ENCODE measurements at regions not wholly inside any gene's neighbourhood (a gene's known extent, or its start where the extent isn't known, plus 50 kb on each side); places are given as distances from the start of the nearest gene placed in this dataset.

- H3K4me1 ChIP-seq (replicated peaks in 1 of 4; ENCODE audit: control insufficient read depth in 3 of 4, insufficient read depth in 4 of 4, low read length in 3 of 4): peaks cover 0 to 1% (median 0%) of the 10 kb centered on the region in 4 experiments; a peak in 1 of 7 replicates
- DNase-seq (ENCODE audit: low read depth in 1 of 2, low spot score in 2 of 2) (no peak), FAIRE-seq (no peak)
- H3K79me2 ChIP-seq (ENCODE audit: control insufficient read depth in 1 of 2, insufficient read depth in 2 of 2, low read length in 2 of 2): no peaks in the 10 kb centered on the region
- H3K23me2 ChIP-seq (ENCODE audit: low read depth, low read length): no peaks in the 10 kb centered on the region
- no peak overlapping the region for H3K9ac ChIP-seq (replicated peaks in 1 of 4; ENCODE audit: extremely low read depth in 1 of 4, low read depth in 3 of 4, low read length in 3 of 4)
- no peak overlapping the region for H4K8ac ChIP-seq (ENCODE audit: extremely low read depth, insufficient read depth, low read length)
- 98% methylated on average over 4 of the region's 4 CpGs; no CpG with 5 or more reads in 1 of the 2 experiments for WGBS, 2 experiments (ENCODE audit: extremely low coverage in 1 of 2, insufficient coverage in 1 of 2, insufficient read length in 1 of 2, insufficient replicate concordance in 2 of 2, low coverage in 1 of 2, low lambda C conversion rate in 2 of 2, missing lambda C conversion rate in 1 of 2)
- H3K36me3 ChIP-seq (ENCODE audit: control insufficient read depth in 2 of 4, insufficient read depth in 4 of 4, low read length in 3 of 4): no peaks in the 10 kb centered on the region
- CTCF ChIA-PET (ENCODE audit: partially characterized antibody): interaction anchor here (1.1 to 2.4 kb wide), 2 partner anchors 13 to 15 kb away, joined by 3 to 7 read pairs; no protein-coding TSS in a partner anchor
- no peak overlapping the region for H3K14ac ChIP-seq (ENCODE audit: insufficient read length)
- H2BK20ac ChIP-seq (ENCODE audit: low read length): no peak overlapping the region
- no peak overlapping the region for H4K91ac ChIP-seq (replicated peaks; ENCODE audit: insufficient read length, low read length)
- H3K4ac ChIP-seq (replicated peaks; ENCODE audit: insufficient read length, low read depth, low read length): no peak overlapping the region
- H2AK5ac ChIP-seq (ENCODE audit: low read depth, low read length): no peak overlapping the region
- no peak overlapping the region for H3K27ac ChIP-seq (ENCODE audit: low read depth, low read length)
- H2BK5ac ChIP-seq (ENCODE audit: low read depth, low read length): no peak overlapping the region
- H2BK15ac ChIP-seq (ENCODE audit: low read length): no peak overlapping the region
- no peak overlapping the region for H2BK12ac ChIP-seq (ENCODE audit: low read depth, low read length)
- H2AFZ ChIP-seq (ENCODE audit: low read length): no peak overlapping the region
- H3K4me2 ChIP-seq (ENCODE audit: insufficient read depth in 1 of 2, low read depth in 2 of 2, low read length in 2 of 2): no peak overlapping the region
- H3K4me3 ChIP-seq (ENCODE audit: extremely low read depth in 1 of 4, insufficient read depth in 2 of 4, low read depth in 3 of 4, low read length in 4 of 4): no peak overlapping the region
- H4K5ac ChIP-seq (ENCODE audit: insufficient read length, low read depth, low read length): no peak overlapping the region
- POLR2A ChIA-PET (ENCODE audit: partially characterized antibody): no interaction called here
- H3K56ac ChIP-seq (replicated peaks; ENCODE audit: insufficient read length, low read depth, low read length): no peak overlapping the region
- H3K79me1 ChIP-seq (ENCODE audit: low read depth, low read length): no peaks in the 10 kb centered on the region
- no peaks in the 10 kb centered on the region for H4K20me1 ChIP-seq (replicated peaks in 1 of 2; ENCODE audit: control insufficient read depth in 1 of 2, insufficient read depth in 2 of 2, low read length in 2 of 2)
- no peak overlapping the region for H3K18ac ChIP-seq (ENCODE audit: extremely low read depth, low read length)
- no peak overlapping the region for H3K23ac ChIP-seq (ENCODE audit: insufficient read length)
- H3K9me3 ChIP-seq (ENCODE audit: insufficient read depth in 2 of 2, low read depth in 1 of 2, low read length in 1 of 2): no peaks in the 10 kb centered on the region
- H3K27me3 ChIP-seq (replicated peaks in 1 of 4; ENCODE audit: control insufficient read depth in 3 of 4, extremely low read depth in 1 of 4, insufficient read depth in 3 of 4, low read length in 3 of 4): no peaks in the 10 kb centered on the region
- no peak overlapping the region for H2BK120ac ChIP-seq (replicated peaks; ENCODE audit: low read depth, low read length)
- TF ChIP-seq E2F6 (IDR thresholded peaks at IDR 0.05) (no peak), ZNF274 (IDR thresholded peaks at IDR 0.05; ENCODE audit: borderline replicate concordance, extremely low read depth, low read length) (no peak), BACH1 (IDR thresholded peaks at IDR 0.05; ENCODE audit: low read length) (no peak), CHD1 (IDR thresholded peaks at IDR 0.05; ENCODE audit: low read depth, low read length) (no peak), YY1 (IDR thresholded peaks at IDR 0.05; ENCODE audit: low read depth, low read length) (no peak), RFX5 (IDR thresholded peaks at IDR 0.05; ENCODE audit: borderline replicate concordance, low read depth, low read length) (no peak), KDM1A (IDR thresholded peaks at IDR 0.05; ENCODE audit: borderline replicate concordance, low read length) (no peak), RBBP5 (IDR thresholded peaks at IDR 0.05; ENCODE audit: borderline replicate concordance, low read depth, low read length) (no peak), TCF12 (IDR thresholded peaks at IDR 0.05; ENCODE audit: low read depth, low read length) (no peak), NANOG (IDR thresholded peaks at IDR 0.05; ENCODE audit: insufficient read depth, low read depth, low read length, poor library complexity, severe bottlenecking) (no peak), RNF2 (IDR thresholded peaks at IDR 0.05; ENCODE audit: borderline replicate concordance, low read depth, low read length, missing control alignments, poor library complexity, severe bottlenecking) (no peak), PHF8 (conservative IDR thresholded peaks at IDR 0.05; ENCODE audit: low read depth, low read length) (no peak), ASH2L (IDR thresholded peaks at IDR 0.05; ENCODE audit: low read length) (no peak), ATF3 (IDR thresholded peaks at IDR 0.05; ENCODE audit: insufficient read depth, low read depth, low read length) (no peak)
Measured at GRCh38 chr13:30100226-30100625, 207.1 kb downstream of the KATNAL1 start.
